ENCODE measurements at regions not wholly inside any gene's neighbourhood (a gene's known extent, or its start where the extent isn't known, plus 50 kb on each side); places are given as distances from the start of the nearest gene placed in this dataset.

- no peak overlapping the region for H3K4me3 ChIP-seq (replicated peaks in 1 of 2; ENCODE audit: low read depth in 1 of 2, low read length in 2 of 2)
- no peak overlapping the region for H3K4me2 ChIP-seq (ENCODE audit: low read length)
- no peak for TF ChIP-seq POLR2A (IDR thresholded peaks at IDR 0.05; ENCODE audit: borderline replicate concordance, extremely low read depth, insufficient read depth, insufficient read length)
- no peak for TF ChIP-seq ATF3 (IDR thresholded peaks at IDR 0.05)
- TF ChIP-seq SRF (IDR thresholded peaks at IDR 0.05; ENCODE audit: low read depth): no peak
- TF ChIP-seq EZH2 (IDR thresholded peaks at IDR 0.05): no peak
- TF ChIP-seq SIN3A (IDR thresholded peaks at IDR 0.05; ENCODE audit: low read depth): no peak
- TF ChIP-seq CBX3 (IDR thresholded peaks at IDR 0.05; ENCODE audit: low read depth): no peak
- TF ChIP-seq RAD21 (IDR thresholded peaks at IDR 0.05; ENCODE audit: low read depth): no peak
- TF ChIP-seq ZNF274 (IDR thresholded peaks at IDR 0.05; ENCODE audit: low read depth, low read length): no peak
- TF ChIP-seq ZFX (IDR thresholded peaks at IDR 0.05): no peak
- TF ChIP-seq MAX (IDR thresholded peaks at IDR 0.05): no peak
- no peak for TF ChIP-seq EGR1 (IDR thresholded peaks at IDR 0.05; ENCODE audit: low read depth)
- TF ChIP-seq CTCF (IDR thresholded peaks at IDR 0.05 in 2 of 3, conservative IDR thresholded peaks at IDR 0.05 in 1 of 3; ENCODE audit: borderline replicate concordance in 1 of 3, insufficient read depth in 1 of 3, low read depth in 2 of 3, low read length in 2 of 3): no peak
- no peaks in the 10 kb centered on the region for H4K20me1 ChIP-seq (ENCODE audit: insufficient read depth)
- H3K79me2 ChIP-seq (ENCODE audit: insufficient read depth, low read length): no peaks in the 10 kb centered on the region
- H3K36me3 ChIP-seq (ENCODE audit: control insufficient read depth in 1 of 2, insufficient read depth in 2 of 2, low read length in 2 of 2): no peaks in the 10 kb centered on the region
- no TSS peak for BruUV-seq (replicated peaks)
- ChIA-PET POLR2A (no interaction called here), RAD21 (ENCODE audit: low non-redundant PET in 1 of 2, low total read pairs in 2 of 2, uncharacterized antibody in 2 of 2, unreplicated experiment in 2 of 2) (no interaction called here), CTCF (no interaction called here)
- H3K9ac ChIP-seq (ENCODE audit: low read length): no peak overlapping the region
- no peak overlapping the region for H3K27ac ChIP-seq (ENCODE audit: low read depth, low read length)
- no peak for DNase-seq (ENCODE audit: low read depth, low spot score)
- ATAC-seq: no peak
- no peaks in the 10 kb centered on the region for H3K4me1 ChIP-seq (ENCODE audit: control insufficient read depth in 1 of 2, insufficient read depth in 2 of 2, low read length in 2 of 2)
- intact Hi-C loops (cut with micrococcal nuclease): no loop called here
- no peaks in the 10 kb centered on the region for H3K27me3 ChIP-seq (ENCODE audit: insufficient read depth, low read length)
- H3K9me3 ChIP-seq (ENCODE audit: control insufficient read depth in 1 of 2, insufficient read depth in 1 of 2, low read depth in 1 of 2, low read length in 2 of 2): peaks cover 0 to 10% of the 10 kb centered on the region in 2 experiments; a peak in 2 of 4 replicates
- H2AFZ ChIP-seq (ENCODE audit: low read depth, low read length, poor library complexity, severe bottlenecking): no peak overlapping the region
- H3K9me2 ChIP-seq (ENCODE audit: insufficient read depth): no peaks in the 10 kb centered on the region
These were observed 452.0 kb upstream of the FZD8 start for GRCh38 chr10:36094096-36094495.
